GM20000 (cell line): ENCODE measurements at regions not wholly inside any gene's neighbourhood (a gene's known extent, or its start where the extent isn't known, plus 50 kb on each side); places are given as distances from the start of the nearest gene placed in this dataset.

ENCODE experiments used
- DNase-seq: peaks from one replicate; pipeline ENCODE4 v3.0.0; 2012; ENCODE audit warnings: low spot score
- CTCF ChIP-seq: IDR thresholded peaks from 2 replicates; pipeline ENCODE4 v1.5.1; 2012; ENCODE audit warnings: mild to moderate bottlenecking, control low read depth; ENCODE audit errors: extremely low read depth, missing control alignments

- no peak for DNase-seq
- TF ChIP-seq CTCF, result no peak
These were observed 52.6 kb upstream of the NID2 start for GRCh38 chr14:52121441-52121840.

- no peak for DNase-seq
- TF ChIP-seq CTCF, result no peak
These were observed 50.2 kb upstream of the NID2 start for GRCh38 chr14:52119030-52119429.
